ENCODE measurements at regions not wholly inside any gene's neighbourhood (a gene's known extent, or its start where the extent isn't known, plus 50 kb on each side); places are given as distances from the start of the nearest gene placed in this dataset.

DNA sequence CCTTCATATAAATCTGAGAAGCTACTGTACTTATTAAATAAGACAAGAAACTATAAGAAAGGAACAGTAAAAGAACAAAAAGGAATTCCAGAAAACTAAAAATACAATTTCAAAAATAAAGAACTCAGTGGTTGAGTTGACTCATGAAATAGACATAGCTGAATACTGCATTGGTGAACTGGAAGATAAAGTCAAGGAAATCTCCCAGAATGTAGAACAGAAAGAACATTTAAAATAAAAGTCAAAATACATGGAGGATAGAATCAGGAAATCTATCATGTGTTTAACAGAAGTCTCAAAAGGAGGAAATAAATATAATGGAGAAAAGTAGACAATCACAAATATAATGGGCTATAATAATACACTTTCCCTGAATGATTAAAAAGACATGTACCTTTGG, 136.4 kb upstream of the PMFBP1 start:
- Histone ChIP-seq H3K9ac (ENCODE audit: low read depth, low read length) (no peak overlapping the region), H3K4me3 (ENCODE audit: low read length) (no peak overlapping the region), H3K27ac (ENCODE audit: low read length) (no peak overlapping the region), H3K27me3 (ENCODE audit: insufficient read depth, low read length) (no peaks in the 10 kb centered on the region), H3K4me1 (ENCODE audit: insufficient read depth, low read length) (no peaks in the 10 kb centered on the region), H3K36me3 (ENCODE audit: insufficient read depth, low read depth, low read length) (no peaks in the 10 kb centered on the region), H3K9me3 (ENCODE audit: insufficient read depth, low read depth, low read length) (peaks cover 4% of the 10 kb centered on the region; the same call in 1 of the 2 replicates)

DNA sequence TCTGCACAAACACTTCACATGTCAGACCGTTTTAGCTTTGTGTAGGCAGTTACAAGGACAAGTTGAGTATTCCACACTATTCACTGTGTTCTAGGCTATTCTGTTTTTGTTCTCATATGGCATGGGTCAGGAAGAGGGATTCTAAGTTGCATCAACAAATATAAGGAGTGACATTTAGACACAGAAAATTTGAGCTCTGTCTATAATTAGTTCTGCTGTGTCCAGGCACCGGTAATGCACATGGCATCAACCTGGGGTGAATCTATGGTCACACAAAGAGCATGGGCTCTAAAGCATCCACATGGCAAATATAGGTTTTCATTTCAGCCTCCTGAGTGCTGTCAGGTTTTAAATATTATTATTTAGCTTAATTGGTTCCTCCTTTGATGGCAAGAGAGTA, 130.4 kb upstream of the PMFBP1 start:
- Histone ChIP-seq H3K4me3 (ENCODE audit: low read length) (no peak overlapping the region), H3K9me3 (ENCODE audit: insufficient read depth, low read depth, low read length) (no peaks in the 10 kb centered on the region), H3K27ac (ENCODE audit: low read length) (no peak overlapping the region), H3K9ac (ENCODE audit: low read depth, low read length) (no peak overlapping the region), H3K4me1 (ENCODE audit: insufficient read depth, low read length) (no peaks in the 10 kb centered on the region), H3K27me3 (ENCODE audit: insufficient read depth, low read length) (no peaks in the 10 kb centered on the region), H3K36me3 (ENCODE audit: insufficient read depth, low read depth, low read length) (no peaks in the 10 kb centered on the region)

DNA sequence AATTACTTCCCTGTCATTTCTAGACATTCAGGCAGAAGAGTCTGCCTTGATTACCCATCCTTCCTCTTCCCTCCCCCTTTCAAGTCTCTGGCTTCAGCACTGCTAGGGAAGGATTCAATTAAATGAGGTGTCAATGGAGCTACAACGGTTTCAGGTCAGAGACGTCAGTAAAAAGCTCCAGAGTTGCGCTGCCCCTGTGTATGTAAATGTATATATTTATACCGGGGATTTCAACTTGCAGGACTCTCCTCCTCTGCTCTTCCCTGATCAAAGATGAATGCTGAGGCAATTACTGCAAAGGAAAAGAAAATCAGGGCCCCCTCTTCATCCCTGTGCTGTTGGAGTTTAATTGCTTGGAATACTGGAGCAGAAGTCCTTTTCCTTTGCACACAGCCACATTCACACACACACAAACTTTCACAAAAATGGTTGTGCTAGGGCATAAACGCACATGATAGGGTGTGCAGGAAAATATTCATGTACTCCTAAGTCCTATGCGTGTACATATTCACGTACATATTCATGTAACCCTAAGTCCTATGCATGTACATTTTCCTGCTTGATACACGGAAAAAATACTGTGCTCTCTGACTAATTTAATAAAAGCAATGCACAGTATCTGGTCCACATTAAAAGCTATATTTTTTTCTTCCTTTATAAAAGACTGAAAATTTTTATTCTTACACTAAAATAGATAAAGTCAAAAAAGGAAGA, 129.7 kb upstream of the PMFBP1 start:
- H3K9me3 ChIP-seq (ENCODE audit: insufficient read depth, low read depth, low read length) = no peaks in the 10 kb centered on the region
- no peaks in the 10 kb centered on the region for H3K4me1 ChIP-seq (ENCODE audit: insufficient read depth, low read length)
- no peak overlapping the region for H3K27ac ChIP-seq (ENCODE audit: low read length)
- no peak overlapping the region for H3K9ac ChIP-seq (ENCODE audit: low read depth, low read length)
- no peak overlapping the region for H3K4me3 ChIP-seq (ENCODE audit: low read length)
- H3K36me3 ChIP-seq (ENCODE audit: insufficient read depth, low read depth, low read length) = no peaks in the 10 kb centered on the region
- no peaks in the 10 kb centered on the region for H3K27me3 ChIP-seq (ENCODE audit: insufficient read depth, low read length)

DNA sequence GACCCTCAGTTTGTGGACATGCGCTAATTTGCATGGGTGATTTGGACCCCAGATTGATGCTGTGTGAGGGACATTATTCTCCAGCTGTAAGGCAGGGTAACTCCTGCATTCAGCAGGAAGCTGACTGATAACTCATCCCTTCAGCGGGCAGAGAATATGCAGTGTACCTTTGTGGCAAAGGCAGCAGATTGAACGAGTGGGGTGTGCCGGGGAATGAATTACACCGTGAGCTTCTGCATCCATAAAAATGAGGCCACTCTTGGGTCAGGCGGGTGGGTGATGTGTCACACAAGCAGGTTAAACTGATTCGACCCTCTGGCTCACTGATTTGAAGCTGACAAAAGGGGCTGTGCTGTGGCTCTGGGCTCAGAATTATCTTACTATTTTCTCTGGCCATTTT, 128.9 kb upstream of the PMFBP1 start:
- Histone ChIP-seq H3K27ac (ENCODE audit: low read length) (no peak overlapping the region), H3K4me1 (ENCODE audit: insufficient read depth, low read length) (no peaks in the 10 kb centered on the region), H3K9me3 (ENCODE audit: insufficient read depth, low read depth, low read length) (no peaks in the 10 kb centered on the region), H3K27me3 (ENCODE audit: insufficient read depth, low read length) (no peaks in the 10 kb centered on the region), H3K36me3 (ENCODE audit: insufficient read depth, low read depth, low read length) (no peaks in the 10 kb centered on the region), H3K4me3 (ENCODE audit: low read length) (no peak overlapping the region), H3K9ac (ENCODE audit: low read depth, low read length) (no peak overlapping the region)

GRCh38 chr16:72299684-72300243, 127.8 kb upstream of the PMFBP1 start:
- H3K4me1 ChIP-seq (ENCODE audit: insufficient read depth, low read length) = no peaks in the 10 kb centered on the region
- no peaks in the 10 kb centered on the region for H3K36me3 ChIP-seq (ENCODE audit: insufficient read depth, low read depth, low read length)
- H3K27me3 ChIP-seq (ENCODE audit: insufficient read depth, low read length) = no peaks in the 10 kb centered on the region
- H3K4me3 ChIP-seq (ENCODE audit: low read length) = no peak overlapping the region
- H3K9me3 ChIP-seq (ENCODE audit: insufficient read depth, low read depth, low read length) = no peaks in the 10 kb centered on the region
- H3K27ac ChIP-seq (ENCODE audit: low read length) = no peak overlapping the region
- H3K9ac ChIP-seq (ENCODE audit: low read depth, low read length) = no peak overlapping the region

GRCh38 chr16:72298961-72299360, 127.0 kb upstream of the PMFBP1 start:
- no peaks in the 10 kb centered on the region for H3K36me3 ChIP-seq (ENCODE audit: insufficient read depth, low read depth, low read length)
- H3K27me3 ChIP-seq (ENCODE audit: insufficient read depth, low read length) = no peaks in the 10 kb centered on the region
- no peaks in the 10 kb centered on the region for H3K4me1 ChIP-seq (ENCODE audit: insufficient read depth, low read length)
- H3K27ac ChIP-seq (ENCODE audit: low read length) = no peak overlapping the region
- no peak overlapping the region for H3K9ac ChIP-seq (ENCODE audit: low read depth, low read length)
- no peak overlapping the region for H3K4me3 ChIP-seq (ENCODE audit: low read length)
- H3K9me3 ChIP-seq (ENCODE audit: insufficient read depth, low read depth, low read length) = no peaks in the 10 kb centered on the region

GRCh38 chr16:72295914-72296313, 124.0 kb upstream of the PMFBP1 start:
- no peak overlapping the region for H3K27ac ChIP-seq (ENCODE audit: low read length)
- no peak overlapping the region for H3K4me3 ChIP-seq (ENCODE audit: low read length)
- no peaks in the 10 kb centered on the region for H3K9me3 ChIP-seq (ENCODE audit: insufficient read depth, low read depth, low read length)
- H3K4me1 ChIP-seq (ENCODE audit: insufficient read depth, low read length) = no peaks in the 10 kb centered on the region
- H3K27me3 ChIP-seq (ENCODE audit: insufficient read depth, low read length) = no peaks in the 10 kb centered on the region
- no peak overlapping the region for H3K9ac ChIP-seq (ENCODE audit: low read depth, low read length)
- H3K36me3 ChIP-seq (ENCODE audit: insufficient read depth, low read depth, low read length) = no peaks in the 10 kb centered on the region

GRCh38 chr16:72291531-72291981, 119.6 kb upstream of the PMFBP1 start:
- Histone ChIP-seq H3K4me3 (ENCODE audit: low read length) (no peak overlapping the region), H3K27ac (ENCODE audit: low read length) (no peak overlapping the region)

GRCh38 chr16:72291121-72291520, 119.2 kb upstream of the PMFBP1 start:
- Histone ChIP-seq H3K4me1 (ENCODE audit: insufficient read depth, low read length) (peaks cover 2% of the 10 kb centered on the region; the same call in 1 of the 2 replicates), H3K9me3 (ENCODE audit: insufficient read depth, low read depth, low read length) (no peaks in the 10 kb centered on the region), H3K27ac (ENCODE audit: low read length) (no peak overlapping the region), H3K36me3 (ENCODE audit: insufficient read depth, low read depth, low read length) (no peaks in the 10 kb centered on the region), H3K9ac (ENCODE audit: low read depth, low read length) (no peak overlapping the region), H3K4me3 (ENCODE audit: low read length) (no peak overlapping the region), H3K27me3 (ENCODE audit: insufficient read depth, low read length) (no peaks in the 10 kb centered on the region)

More at GRCh38 chr16:72291531-72291981, 119.6 kb upstream of the PMFBP1 start:
- Histone ChIP-seq H3K27me3 (ENCODE audit: insufficient read depth, low read length) (no peaks in the 10 kb centered on the region), H3K36me3 (ENCODE audit: insufficient read depth, low read depth, low read length) (no peaks in the 10 kb centered on the region), H3K4me1 (ENCODE audit: insufficient read depth, low read length) (no peaks in the 10 kb centered on the region), H3K9ac (ENCODE audit: low read depth, low read length) (no peak overlapping the region), H3K9me3 (ENCODE audit: insufficient read depth, low read depth, low read length) (no peaks in the 10 kb centered on the region)

DNA sequence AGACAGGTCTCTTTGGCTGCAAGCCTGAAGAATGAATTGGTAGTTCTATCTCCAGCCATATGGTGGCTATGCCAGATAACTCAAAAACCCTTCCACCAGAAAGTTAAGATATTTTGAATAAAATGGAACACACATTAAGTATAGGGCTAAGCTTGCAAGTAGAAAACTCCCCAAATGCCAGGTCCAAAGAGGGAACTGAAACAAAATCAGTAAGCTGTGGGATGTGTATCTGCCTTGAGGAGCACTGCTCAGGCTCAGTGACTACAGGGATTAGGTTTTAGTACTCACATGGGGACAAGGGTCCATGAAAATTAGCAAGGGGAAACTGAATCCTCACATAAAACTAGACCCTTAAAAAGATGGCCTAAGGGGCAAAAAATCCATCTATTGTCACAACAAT, 115.7 kb upstream of the PMFBP1 start:
- no peaks in the 10 kb centered on the region for H3K36me3 ChIP-seq (ENCODE audit: insufficient read depth, low read depth, low read length)
- H3K27ac ChIP-seq (ENCODE audit: low read length) = no peak overlapping the region
- H3K4me1 ChIP-seq (ENCODE audit: insufficient read depth, low read length) = peaks cover 15% of the 10 kb centered on the region
- H3K9ac ChIP-seq (ENCODE audit: low read depth, low read length) = no peak overlapping the region
- H3K9me3 ChIP-seq (ENCODE audit: insufficient read depth, low read depth, low read length) = no peaks in the 10 kb centered on the region
- no peak overlapping the region for H3K4me3 ChIP-seq (ENCODE audit: low read length)
- no peaks in the 10 kb centered on the region for H3K27me3 ChIP-seq (ENCODE audit: insufficient read depth, low read length)

GRCh38 chr16:72286936-72287620, 115.1 kb upstream of the PMFBP1 start:
- no peaks in the 10 kb centered on the region for H3K9me3 ChIP-seq (ENCODE audit: insufficient read depth, low read depth, low read length)
- no peaks in the 10 kb centered on the region for H3K36me3 ChIP-seq (ENCODE audit: insufficient read depth, low read depth, low read length)
- no peak overlapping the region for H3K4me3 ChIP-seq (ENCODE audit: low read length)

GRCh38 chr16:72285728-72286127, 113.8 kb upstream of the PMFBP1 start:
- no peaks in the 10 kb centered on the region for H3K9me3 ChIP-seq (ENCODE audit: insufficient read depth, low read depth, low read length)
- no peaks in the 10 kb centered on the region for H3K36me3 ChIP-seq (ENCODE audit: insufficient read depth, low read depth, low read length)
- no peak overlapping the region for H3K27ac ChIP-seq (ENCODE audit: low read length)
- H3K4me3 ChIP-seq (ENCODE audit: low read length) = peak overlapping the region; percentile 15; the same call in 1 of the 2 replicates
- no peak overlapping the region for H3K9ac ChIP-seq (ENCODE audit: low read depth, low read length)
- H3K4me1 ChIP-seq (ENCODE audit: insufficient read depth, low read length) = peaks cover 15% of the 10 kb centered on the region
- H3K27me3 ChIP-seq (ENCODE audit: insufficient read depth, low read length) = no peaks in the 10 kb centered on the region

More at GRCh38 chr16:72286936-72287620, 115.1 kb upstream of the PMFBP1 start:
- Histone ChIP-seq H3K9ac (ENCODE audit: low read depth, low read length) (no peak overlapping the region), H3K27ac (ENCODE audit: low read length) (no peak overlapping the region), H3K27me3 (ENCODE audit: insufficient read depth, low read length) (no peaks in the 10 kb centered on the region), H3K4me1 (ENCODE audit: insufficient read depth, low read length) (peaks cover 15% of the 10 kb centered on the region)

All from iPS-20b (cell line).